ENCODE measurements at regions not wholly inside any gene's neighbourhood (a gene's known extent, or its start where the extent isn't known, plus 50 kb on each side); places are given as distances from the start of the nearest gene placed in this dataset.
"Not testable (repeated sequence)": the region's sequence is repeated elsewhere in the genome, so short reads cannot be mapped to it uniquely, and the experiment has no call there.

DNA sequence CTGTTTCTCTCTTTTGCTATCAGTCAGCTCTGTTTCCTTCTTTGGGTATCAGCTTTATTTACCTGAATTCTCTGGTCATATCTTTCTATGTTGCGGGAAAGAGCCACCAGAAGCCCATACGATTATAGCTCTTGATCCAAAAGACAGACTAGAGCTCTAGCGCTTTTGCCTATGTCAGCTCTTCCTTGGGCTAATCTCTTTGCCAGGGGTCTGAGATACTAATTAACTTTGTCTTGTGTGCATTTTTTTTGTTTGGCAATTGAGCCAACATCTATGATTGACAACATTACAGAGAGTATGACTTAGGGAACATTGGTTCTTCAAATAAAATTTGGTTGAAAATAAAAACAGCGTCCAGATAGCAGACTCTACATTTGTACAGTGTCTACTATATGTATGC is 603.0 kb downstream of the KCTD16 start:
- DNase-seq = no peak

DNA sequence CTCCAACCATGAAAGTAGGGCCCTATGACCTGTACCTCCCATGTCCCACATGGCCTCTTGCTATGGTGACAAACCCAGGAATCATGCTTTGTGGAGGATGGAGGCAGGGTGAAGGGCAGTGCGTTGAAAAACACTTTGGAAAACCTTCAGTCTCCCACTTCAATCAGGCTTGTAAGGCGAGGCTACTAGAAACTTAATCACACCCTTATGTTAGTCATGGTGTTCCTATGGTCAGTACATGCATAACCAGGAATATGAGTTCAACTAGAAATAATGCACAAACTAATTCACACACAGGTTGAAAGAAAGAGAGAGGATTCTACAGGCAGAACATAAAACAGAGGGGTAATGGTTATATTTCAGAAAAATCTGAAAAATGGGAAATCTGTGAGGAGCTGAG is 601.1 kb downstream of the KCTD16 start:
- DNase-seq = no peak

DNA sequence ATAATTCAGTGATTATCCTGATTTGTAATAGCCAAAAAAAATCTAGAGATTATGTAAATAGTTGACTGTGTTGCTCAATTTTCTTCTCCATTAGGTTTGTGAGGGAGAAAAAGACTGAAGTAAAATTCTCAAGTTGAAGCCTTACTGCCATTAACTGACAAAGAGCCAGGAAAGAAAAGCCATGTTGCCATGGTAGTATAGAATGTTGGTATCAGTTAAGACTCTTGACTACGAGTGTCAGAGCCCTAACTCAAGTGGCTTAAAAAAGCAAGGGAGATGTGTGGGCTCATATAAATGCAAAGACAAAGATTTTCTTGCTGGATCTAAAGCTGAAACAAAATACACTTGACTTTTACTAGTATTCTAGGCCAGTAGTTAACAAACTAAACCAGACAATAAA is 571.7 kb downstream of the KCTD16 start:
- DNase-seq = no peak

DNA sequence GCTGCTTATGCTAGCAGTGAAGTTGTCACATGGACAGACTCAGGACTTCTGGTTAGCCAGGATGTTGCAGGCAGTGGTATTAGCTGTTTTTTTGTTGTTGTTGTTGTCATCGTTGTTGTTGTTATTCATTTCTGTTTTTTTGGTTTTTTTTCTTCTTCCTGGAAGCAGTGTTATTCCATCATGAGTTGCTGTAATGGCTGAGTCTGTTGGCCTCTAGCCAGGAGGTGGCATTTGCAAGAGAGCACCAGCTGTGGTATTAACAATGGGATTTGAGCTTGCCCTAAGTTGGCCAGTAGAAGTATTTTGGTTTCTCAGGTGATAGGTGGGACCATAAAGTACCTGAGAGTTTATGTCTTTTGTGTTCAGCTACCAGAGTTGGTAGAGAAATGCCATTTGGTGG is 561.1 kb downstream of the KCTD16 start:
- no peak for DNase-seq

GRCh38 chr5:144712090-144712489 is 541.4 kb downstream of the KCTD16 start:
- peak in 1 of 2 donors; percentile 9 for DNase-seq

DNA sequence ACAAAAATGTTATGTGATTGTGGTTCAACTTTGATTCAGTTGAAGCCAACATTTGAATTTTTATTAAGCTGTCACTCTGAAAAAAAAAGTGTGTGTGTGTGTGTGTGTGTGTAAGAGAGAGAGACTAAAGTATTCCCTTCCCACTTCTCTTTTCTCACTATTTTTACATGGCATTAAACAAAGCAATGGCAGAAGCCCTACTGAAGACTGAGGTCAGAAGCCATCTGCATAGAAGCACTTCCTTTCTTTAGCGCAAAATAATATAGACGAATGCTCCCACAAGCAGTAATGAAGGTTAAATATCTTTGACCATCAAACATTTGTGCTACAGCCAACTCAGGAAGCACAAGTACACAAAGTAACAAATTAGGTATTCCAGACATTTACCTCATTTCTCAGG is 540.5 kb downstream of the KCTD16 start:
- DNase-seq = no peak

- DNase-seq = no peak
Measured at GRCh38 chr5:144710637-144711036, 540.0 kb downstream of the KCTD16 start.

GRCh38 chr5:144703776-144704175 is 533.1 kb downstream of the KCTD16 start:
- no peak for DNase-seq

DNA sequence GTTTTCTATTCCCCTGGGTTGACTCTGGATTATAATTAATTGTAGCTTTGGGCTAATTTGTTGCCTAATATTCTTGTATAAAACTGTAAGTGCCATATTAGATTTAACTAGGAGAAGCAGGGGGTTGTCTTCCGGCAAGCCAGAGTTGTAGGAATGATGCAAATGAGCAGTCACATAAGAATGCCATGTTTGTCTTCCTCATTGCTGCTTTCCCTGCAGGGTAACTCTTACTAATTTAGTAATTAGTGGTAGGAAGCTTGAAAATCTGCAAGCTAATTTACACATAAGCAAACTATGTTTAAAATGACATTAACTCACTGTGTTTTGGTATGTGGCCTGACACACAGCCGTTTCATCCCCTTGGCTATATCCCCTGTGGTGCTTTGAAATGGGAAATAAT is 527.8 kb downstream of the KCTD16 start:
- DNase-seq = no peak

GRCh38 chr5:144697847-144698262 is 527.2 kb downstream of the KCTD16 start:
- no peak for DNase-seq

DNA sequence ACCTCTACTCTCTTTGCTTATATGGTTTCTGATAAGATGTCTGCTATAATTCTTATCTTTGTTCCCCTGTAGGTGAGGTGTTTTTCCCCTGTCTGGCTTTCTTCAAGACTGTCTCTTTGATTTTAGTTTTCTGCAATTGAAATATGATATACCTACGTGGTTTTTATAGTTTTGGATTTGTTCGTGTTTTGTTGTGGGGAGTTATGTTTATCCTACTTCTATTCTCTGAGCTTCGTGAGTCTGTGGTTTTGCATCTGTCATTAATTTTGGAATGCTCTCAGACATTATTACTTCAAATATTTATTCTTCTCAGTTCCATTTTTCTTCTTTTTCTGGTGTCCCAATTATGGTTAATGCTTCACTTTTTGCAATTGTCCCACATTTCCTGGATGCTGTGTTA is 521.3 kb downstream of the KCTD16 start:
- DNase-seq = no peak

- DNase-seq = no peak
Measured at GRCh38 chr5:144684899-144685298, 514.2 kb downstream of the KCTD16 start.

GRCh38 chr5:144680711-144681110 is 510.0 kb downstream of the KCTD16 start:
- no peak for DNase-seq

DNA sequence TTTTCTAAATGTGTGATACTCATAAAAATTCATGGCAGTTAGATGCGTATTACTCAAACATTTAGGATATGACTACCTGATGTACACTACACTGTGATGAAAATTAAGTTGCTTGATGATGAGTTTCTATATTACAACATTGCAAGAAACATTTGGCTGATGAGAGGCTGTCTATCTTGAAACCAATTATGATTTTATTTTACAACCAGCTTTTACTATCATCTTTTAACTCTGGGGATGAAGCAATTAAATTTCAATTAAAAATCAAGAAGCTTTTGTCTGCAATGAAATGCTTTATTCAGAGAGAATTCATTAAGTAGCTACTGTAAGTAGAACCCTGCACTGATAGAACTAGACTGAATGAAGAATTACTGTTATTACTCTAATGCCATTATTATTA is 500.4 kb downstream of the KCTD16 start:
- no peak for DNase-seq

GRCh38 chr5:144659634-144660227 is 489.1 kb downstream of the KCTD16 start:
- no peak for DNase-seq

DNA sequence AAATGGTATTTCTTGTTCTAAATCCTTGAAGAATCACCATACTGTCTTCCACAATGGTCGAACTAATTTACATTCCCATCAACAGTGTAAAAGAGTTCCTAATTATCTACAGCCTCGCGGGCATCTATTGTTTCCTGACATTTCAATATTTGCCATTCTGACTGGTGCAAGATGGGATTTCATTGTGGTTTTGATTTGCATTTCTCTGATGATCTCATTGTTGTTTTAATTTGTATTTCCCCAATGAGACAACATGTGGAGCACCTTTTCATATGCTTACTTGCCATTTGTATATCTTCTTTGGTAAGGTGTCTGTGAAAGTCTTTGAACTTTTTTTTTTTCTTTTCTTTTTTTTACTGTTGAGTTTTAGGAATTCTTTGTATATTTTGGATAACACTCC is 473.6 kb downstream of the KCTD16 start:
- DNase-seq = no peak

DNA sequence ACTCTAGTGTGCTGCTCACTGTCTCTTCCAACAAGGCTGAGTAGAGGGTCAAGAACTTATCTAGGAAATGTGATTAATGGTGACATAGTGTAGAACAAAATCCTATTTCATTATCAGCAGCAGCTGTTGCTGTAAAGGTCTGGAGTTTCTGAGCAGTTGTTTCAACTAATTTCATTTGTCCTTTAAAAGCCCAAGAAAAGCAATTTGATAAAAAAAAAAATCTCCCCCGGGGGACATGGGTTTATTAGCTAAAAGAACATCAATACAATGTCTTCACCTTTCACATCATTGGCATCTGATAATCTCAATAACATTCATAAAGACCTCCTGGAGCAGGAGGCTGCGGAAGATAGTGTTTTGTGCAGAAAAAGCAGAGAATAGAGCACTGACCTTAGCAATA is 468.1 kb downstream of the KCTD16 start:
- DNase-seq = no peak

- DNase-seq = no peak
Measured at GRCh38 chr5:144634138-144634537, 463.5 kb downstream of the KCTD16 start.

DNA sequence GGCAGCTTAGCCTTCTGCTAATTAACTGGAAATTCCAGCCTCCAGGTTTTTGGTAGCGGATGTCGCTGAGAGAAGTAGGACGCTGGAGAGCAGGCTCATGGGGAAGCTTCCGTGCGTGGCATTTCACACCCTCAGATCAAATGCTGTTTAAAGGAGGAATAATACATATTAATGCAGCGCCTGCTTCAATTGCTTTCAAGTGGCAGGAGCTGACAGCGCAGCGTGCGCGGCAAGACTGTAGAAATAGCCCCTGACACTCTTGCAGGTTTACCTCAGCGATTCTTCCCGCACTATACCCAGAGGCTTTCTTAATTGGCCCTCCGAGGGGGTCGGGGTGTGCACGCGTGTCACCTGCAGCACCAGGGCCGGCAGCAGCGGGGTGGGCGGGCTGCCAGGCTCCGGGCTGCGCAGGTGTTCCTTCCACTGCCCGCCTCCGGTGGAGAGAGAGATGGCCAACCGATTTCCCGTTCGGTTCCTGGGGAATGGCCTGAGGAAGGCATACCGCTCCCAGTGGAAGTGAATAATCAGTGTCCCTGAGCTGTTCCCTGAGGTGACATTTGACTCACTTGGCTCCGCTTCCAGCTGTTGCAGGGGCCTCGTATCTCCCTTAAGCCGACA is 427.9 kb downstream of the KCTD16 start:
- DNase-seq = no peak

DNA sequence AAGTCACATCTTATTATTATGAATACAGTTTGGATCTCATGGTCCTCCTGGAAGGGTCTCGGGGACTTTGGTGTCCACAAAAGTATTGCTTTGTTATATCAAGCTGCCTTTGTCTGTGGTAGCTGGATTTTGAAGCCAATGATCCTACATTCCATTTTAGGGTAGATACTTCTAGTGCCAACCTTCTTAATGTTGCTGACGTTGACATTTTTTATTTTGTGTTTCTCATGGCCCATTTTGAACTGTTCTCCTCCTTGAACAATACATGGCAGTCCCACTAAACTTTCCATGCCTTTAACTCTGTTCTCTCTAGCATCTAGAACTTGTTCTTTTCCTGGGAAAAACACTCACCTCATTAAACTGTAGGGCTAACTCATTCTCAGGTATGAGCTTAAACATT is 425.8 kb downstream of the KCTD16 start:
- DNase-seq = no peak

DNA sequence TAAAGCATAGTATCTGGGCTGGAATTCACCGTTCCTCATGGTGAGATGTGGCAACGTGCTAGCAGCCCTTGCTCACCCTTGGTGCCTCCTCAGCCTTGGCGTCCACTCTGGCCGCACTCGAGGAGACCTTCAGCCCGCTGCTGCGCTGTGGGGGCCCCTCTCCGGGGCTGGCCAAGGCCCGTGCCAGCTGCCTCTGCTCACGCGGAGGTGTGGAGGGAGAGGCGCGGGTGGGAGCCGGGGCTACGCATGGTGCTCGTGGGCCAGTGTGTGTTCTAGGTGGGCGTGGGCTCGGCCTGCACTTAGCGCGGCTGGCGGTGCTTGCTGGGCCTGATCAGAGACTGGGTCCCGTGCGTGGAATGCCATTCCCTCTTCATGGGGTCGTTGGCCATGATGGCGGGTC is 424.2 kb downstream of the KCTD16 start:
- DNase-seq = no peak

DNA sequence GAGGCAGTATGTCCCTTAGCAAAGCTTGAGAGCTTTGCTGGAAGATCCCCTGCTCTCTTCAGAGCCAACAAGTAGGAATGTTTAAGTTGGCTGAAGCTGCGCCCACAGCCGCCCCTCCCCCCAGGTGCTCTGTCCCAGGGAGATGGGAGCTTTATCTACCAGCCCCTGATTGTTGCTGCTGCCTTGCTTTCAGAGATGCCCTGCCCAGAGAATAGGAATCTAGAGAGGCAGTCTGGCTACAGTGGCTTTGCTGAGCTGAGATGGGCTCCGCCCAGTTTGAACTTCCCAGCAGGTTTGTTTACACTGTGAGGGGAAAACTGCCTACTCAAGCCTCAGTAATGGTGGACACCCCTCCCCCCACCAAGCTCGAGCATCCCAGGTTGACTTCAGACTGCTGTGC is 423.6 kb downstream of the KCTD16 start:
- DNase-seq = not testable (repeated sequence)

DNA sequence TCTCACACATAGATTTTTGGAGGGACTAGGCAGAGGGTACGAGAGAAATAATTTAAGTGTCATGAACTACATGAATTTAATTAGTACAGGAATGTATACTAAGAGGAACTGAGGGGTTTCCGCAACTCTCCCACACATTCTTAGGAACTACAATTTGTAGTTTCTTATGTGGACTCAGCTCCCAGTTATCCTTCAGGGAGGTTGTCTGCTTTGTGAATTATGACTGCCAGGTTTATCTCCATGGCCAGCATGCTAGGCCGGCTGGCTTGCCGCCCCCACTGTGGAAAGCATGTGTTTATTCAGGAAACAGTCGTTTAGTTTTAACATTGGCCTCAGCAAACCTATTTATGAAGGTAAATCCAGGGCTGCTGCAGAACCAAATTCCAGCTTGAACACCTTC is 415.0 kb downstream of the KCTD16 start:
- no peak for DNase-seq

GRCh38 chr5:144583541-144584449 is 413.1 kb downstream of the KCTD16 start:
- no peak for DNase-seq

Measured in bone marrow (tissue), 2 donors.